ENCODE measurements at regions not wholly inside any gene's neighbourhood (a gene's known extent, or its start where the extent isn't known, plus 50 kb on each side); places are given as distances from the start of the nearest gene placed in this dataset.

- TF ChIP-seq MAX (IDR thresholded peaks at IDR 0.05; ENCODE audit: low read depth, low read length) (no peak), POLR2A (IDR thresholded peaks at IDR 0.05; ENCODE audit: extremely low read depth, insufficient read length) (no peak)
These were observed 351.5 kb upstream of the KLF4 start for GRCh38 chr9:107841076-107841475.
